ENCODE measurements at regions not wholly inside any gene's neighbourhood (a gene's known extent, or its start where the extent isn't known, plus 50 kb on each side); places are given as distances from the start of the nearest gene placed in this dataset.

DNA sequence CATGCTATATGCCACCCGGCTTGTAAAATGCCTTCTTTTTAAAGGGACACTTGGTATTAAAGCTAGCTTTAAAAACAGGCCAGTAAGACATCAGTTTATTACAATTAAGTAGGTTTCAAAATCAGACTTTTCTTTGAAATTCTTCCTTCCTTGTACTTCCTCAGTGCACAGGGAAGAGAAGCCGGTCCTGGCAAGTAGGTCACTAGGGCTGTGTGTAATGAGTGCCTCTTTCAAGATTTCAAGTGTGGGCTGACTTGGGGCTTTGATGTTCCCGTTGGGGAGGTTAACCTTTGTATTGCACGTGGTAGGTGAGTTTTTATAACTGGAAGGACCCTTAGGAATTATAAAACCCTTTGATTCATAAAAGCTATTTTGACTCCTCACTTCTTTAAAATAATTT lies 566.4 kb upstream of the ID2 start:
- no peaks in the 10 kb centered on the region for H3K79me1 ChIP-seq (ENCODE audit: insufficient read depth, low read depth, low read length, poor library complexity, severe bottlenecking)
- no peak overlapping the region for H3K23ac ChIP-seq (ENCODE audit: insufficient read length, low read depth, low read length)
- no peak overlapping the region for H3K4me2 ChIP-seq (ENCODE audit: insufficient read depth, insufficient read length, low read length)
- no peak overlapping the region for H3K27ac ChIP-seq (ENCODE audit: insufficient read length, low read depth, low read length)
- no peak overlapping the region for H3K4me3 Mint-ChIP-seq
- peaks cover 5% of the 10 kb centered on the region for H3K9me3 ChIP-seq (ENCODE audit: control insufficient read depth, low read depth, low read length)
- H3K27me3 ChIP-seq (ENCODE audit: insufficient read depth, low read length): no peaks in the 10 kb centered on the region
- H3K23me2 ChIP-seq (ENCODE audit: insufficient read length, low read depth, low read length, poor library complexity, severe bottlenecking): no peaks in the 10 kb centered on the region
- peaks cover 3% of the 10 kb centered on the region for H4K20me1 ChIP-seq (ENCODE audit: control insufficient read depth, insufficient read depth, insufficient read length)
- no peak overlapping the region for H2BK120ac ChIP-seq (ENCODE audit: low read depth, low read length, poor library complexity, severe bottlenecking)
- peaks cover 5% of the 10 kb centered on the region in 2 experiments; a peak in 4 of 5 replicates for H3K9me3 Mint-ChIP-seq
- no peak overlapping the region for H4K91ac ChIP-seq (ENCODE audit: insufficient read length, low read depth, low read length)
- no peak overlapping the region for H2AK5ac ChIP-seq (ENCODE audit: insufficient read length, low read length)
- no peak overlapping the region for H3K4ac ChIP-seq (ENCODE audit: low read depth, low read length)
- no peak overlapping the region for H2AFZ ChIP-seq (ENCODE audit: low read length)
- no peak overlapping the region for H2BK20ac ChIP-seq (ENCODE audit: low read depth, low read length, poor library complexity, severe bottlenecking)
- no peak overlapping the region for H2BK15ac ChIP-seq (ENCODE audit: low read depth, low read length)
- H3T11ph ChIP-seq (ENCODE audit: low read length): no peak overlapping the region
- peaks cover 7 to 8% of the 10 kb centered on the region in 2 experiments; a peak in 3 of 4 replicates for H3K4me1 Mint-ChIP-seq
- no peaks in the 10 kb centered on the region; the same call in 1 of the 2 replicates for H3K4me1 ChIP-seq (ENCODE audit: insufficient read depth, low read length)
- TF ChIP-seq, protein P1, sequence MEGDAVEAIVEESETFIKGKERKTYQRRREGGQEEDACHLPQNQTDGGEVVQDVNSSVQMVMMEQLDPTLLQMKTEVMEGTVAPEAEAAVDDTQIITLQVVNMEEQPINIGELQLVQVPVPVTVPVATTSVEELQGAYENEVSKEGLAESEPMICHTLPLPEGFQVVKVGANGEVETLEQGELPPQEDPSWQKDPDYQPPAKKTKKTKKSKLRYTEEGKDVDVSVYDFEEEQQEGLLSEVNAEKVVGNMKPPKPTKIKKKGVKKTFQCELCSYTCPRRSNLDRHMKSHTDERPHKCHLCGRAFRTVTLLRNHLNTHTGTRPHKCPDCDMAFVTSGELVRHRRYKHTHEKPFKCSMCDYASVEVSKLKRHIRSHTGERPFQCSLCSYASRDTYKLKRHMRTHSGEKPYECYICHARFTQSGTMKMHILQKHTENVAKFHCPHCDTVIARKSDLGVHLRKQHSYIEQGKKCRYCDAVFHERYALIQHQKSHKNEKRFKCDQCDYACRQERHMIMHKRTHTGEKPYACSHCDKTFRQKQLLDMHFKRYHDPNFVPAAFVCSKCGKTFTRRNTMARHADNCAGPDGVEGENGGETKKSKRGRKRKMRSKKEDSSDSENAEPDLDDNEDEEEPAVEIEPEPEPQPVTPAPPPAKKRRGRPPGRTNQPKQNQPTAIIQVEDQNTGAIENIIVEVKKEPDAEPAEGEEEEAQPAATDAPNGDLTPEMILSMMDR (conservative IDR thresholded peaks at IDR 0.05): no peak
- H2BK12ac ChIP-seq (ENCODE audit: insufficient read length, low read depth, low read length): no peak overlapping the region
- no peak overlapping the region for H4K8ac ChIP-seq (replicated peaks; ENCODE audit: insufficient read length, low read depth, low read length)
- no peak overlapping the region for H3K18ac ChIP-seq (ENCODE audit: insufficient read length, low read depth, low read length)
- no peak overlapping the region for H3K14ac ChIP-seq (ENCODE audit: insufficient read depth, low read length)
- no peak for DNase-seq
- no CpG with 5 or more reads among the region's 4 CpGs for WGBS (ENCODE audit: extremely low coverage, insufficient read length, low lambda C conversion rate)
- no peak overlapping the region for H2BK5ac ChIP-seq (ENCODE audit: insufficient read length, low read length)
- peaks cover 0 to 7% (median 1%) of the 10 kb centered on the region in 3 experiments; a peak in 4 of 7 replicates for H3K36me3 Mint-ChIP-seq (ENCODE audit: insufficient read depth in 1 of 3, low read depth in 3 of 3)
- H3K27me3 Mint-ChIP-seq (ENCODE audit: low read depth): no peaks in the 10 kb centered on the region; the same call in none of the 2 replicates
- no peak overlapping the region for H3K56ac ChIP-seq (ENCODE audit: insufficient read length, low read depth, low read length)
- no peak overlapping the region for H4K5ac ChIP-seq (ENCODE audit: insufficient read length, low read depth, low read length)
- no peak overlapping the region for H3K27ac Mint-ChIP-seq
- no peak overlapping the region for H3K9ac ChIP-seq (ENCODE audit: extremely low read depth, insufficient read length, low read length)
- no peaks in the 10 kb centered on the region for H3K79me2 ChIP-seq (ENCODE audit: insufficient read depth, low read length)

Data from H9 (cell line).